K562 (cell line): ENCODE measurements at regions not wholly inside any gene's neighbourhood (a gene's known extent, or its start where the extent isn't known, plus 50 kb on each side); places are given as distances from the start of the nearest gene placed in this dataset.
A peak's percentile ranks its signal among the peaks of the same experiment; 100 is the strongest.

ENCODE experiments used
- ATAC-seq: fragments of 200-7000 bp; cut with Tn5 transposase; 3 replicates; pipeline ENCODE4 v1.9.1; 2020; ENCODE audit warnings: moderate library complexity
- BruUV-seq: library from RNA; stranded (reverse); fragments of 400-500 nt; replicated peaks from 2 replicates; lab custom pipeline; 2021; lab: Mats Ljungman, UMichigan
- CTCF ChIA-PET: fragments of 300-600 bp; formaldehyde crosslinking; extraction: SDS; loops from one replicate; lab custom pipeline; 2021; ENCODE audit warnings: low intra/inter-chr PET ratio; lab: Yijun Ruan, JAX
- POLR2A ChIA-PET: fragments of 300-600, 350-650 bp; sonication (Branson Sonifier 250); formaldehyde crosslinking; extraction: SDS; loops from one replicate; lab custom pipeline; 2021; ENCODE audit warnings: antibody characterized with exemption, inconsistent platforms; lab: Yijun Ruan, JAX
- DNase-seq, 4 experiments: peaks; one replicate each; pipeline versions ENCODE4 v3.0.0 to v3.0.0-alpha.2; 2011 to 2018; ENCODE audit warnings: low spot score in 3 of 4, mixed read lengths in 3 of 4; ENCODE audit errors: extremely low read depth in 1 of 4
- FAIRE-seq: peaks from 2 replicates; lab custom pipeline; 2011; peaks lifted over from hg19 to GRCh38; lab: Jason Lieb, UNC
- H2AFZ ChIP-seq: 2 replicates; pipeline ENCODE4 v1.6.0; 2011; ENCODE audit warnings: low read depth, low read length, control low read depth, inconsistent platforms
- H3K27ac ChIP-seq: fragments of 200-600 bp; 3 replicates; pipeline ENCODE4 v1.8.0; 2011; ENCODE audit warnings: low read depth, mild to moderate bottlenecking, control low read depth, inconsistent platforms, low read length, moderate library complexity, mixed read lengths; ENCODE audit errors: extremely low read depth
- H3K27me3 ChIP-seq, 2 experiments: fragments of 300-600 bp in 1 of 2; 2 replicates in 1 of 2; 3 replicates in 1 of 2; pipeline versions ENCODE4 v1.6.0 to v1.8.0; 2011; ENCODE audit warnings: inconsistent platforms in 2 of 2, low read length in 2 of 2, mild to moderate bottlenecking in 1 of 2, mixed read lengths in 1 of 2, moderate library complexity in 1 of 2; ENCODE audit not compliant: control insufficient read depth in 2 of 2, insufficient read depth in 2 of 2
- H3K36me3 ChIP-seq: fragments of 300-600 bp; 3 replicates; pipeline ENCODE4 v1.8.0; 2011; ENCODE audit warnings: mild to moderate bottlenecking, low read length, inconsistent platforms; ENCODE audit not compliant: control insufficient read depth, insufficient read depth
- H3K4me1 ChIP-seq, 2 experiments: fragments of 200-600 bp in 1 of 2; replicated peaks in 1 of 2; 2 replicates in 1 of 2; 3 replicates in 1 of 2; pipeline versions ENCODE4 v1.5.1 to v1.8.0; 2011; ENCODE audit warnings: inconsistent platforms in 2 of 2, low read length in 2 of 2, mild to moderate bottlenecking in 1 of 2, mixed read lengths in 1 of 2, moderate library complexity in 1 of 2; ENCODE audit not compliant: control insufficient read depth in 2 of 2, insufficient read depth in 2 of 2
- H3K4me2 ChIP-seq: 2 replicates; pipeline ENCODE4 v1.6.1; 2011; ENCODE audit warnings: low read length, control low read depth, inconsistent platforms, mixed read lengths; ENCODE audit not compliant: insufficient read depth
- H3K4me3 ChIP-seq: fragments of 200-600 bp; sonication (generic), shearing (Covaris generic); 2 replicates; pipeline ENCODE4 v1.5.1; 2016; ENCODE audit warnings: control low read depth, inconsistent platforms
- H3K79me2 ChIP-seq: fragments of 200-600 bp; 3 replicates; pipeline ENCODE4 v1.8.0; 2011; ENCODE audit warnings: low read length, inconsistent platforms; ENCODE audit not compliant: control insufficient read depth, insufficient read depth
- H3K9ac ChIP-seq, 2 experiments: 2 replicates each; pipeline versions ENCODE4 v1.6.0 to v1.6.1; 2011; ENCODE audit warnings: low read depth in 2 of 2, low read length in 2 of 2, control low read depth in 1 of 2, inconsistent platforms in 1 of 2, mild to moderate bottlenecking in 1 of 2, mixed read lengths in 1 of 2; ENCODE audit not compliant: insufficient read depth in 1 of 2
- H3K9me1 ChIP-seq: one replicate; pipeline ENCODE4 v1.6.0; 2011; ENCODE audit warnings: inconsistent platforms, mild to moderate bottlenecking, low read length, moderate library complexity; ENCODE audit not compliant: control insufficient read depth, insufficient read depth
- H3K9me3 ChIP-seq: replicated peaks from 2 replicates; pipeline ENCODE4 v1.5.1; 2011; ENCODE audit warnings: low read depth, low read length, inconsistent platforms; ENCODE audit not compliant: control insufficient read depth, insufficient read depth
- H4K20me1 ChIP-seq: replicated peaks from 2 replicates; pipeline ENCODE4 v1.6.1; 2011; ENCODE audit warnings: low read length, inconsistent platforms, mixed read lengths; ENCODE audit not compliant: control insufficient read depth, insufficient read depth
- EHMT2 ChIP-seq: fragments of 450-650 bp; IDR thresholded peaks from 2 replicates; pipeline ENCODE4 v1.6.1; 2018; ENCODE audit warnings: antibody characterized with exemption
- MYBL2 ChIP-seq, 2 experiments: fragments of 450-650 bp in 1 of 2; sonication (generic) in 1 of 2; formaldehyde crosslinking in 1 of 2; IDR thresholded peaks; 2 replicates each; pipeline versions ENCODE4 v1.6.1 to v1.8.1; 2017 to 2022; ENCODE audit warnings: borderline replicate concordance in 1 of 2, inconsistent platforms in 1 of 2, low read depth in 1 of 2, mild to moderate bottlenecking in 1 of 2, missing genetic modification reagents in 1 of 2, moderate library complexity in 1 of 2
- XRCC3 ChIP-seq: fragments of 450-650 bp; IDR thresholded peaks from 2 replicates; pipeline ENCODE4 v1.6.1; 2017; ENCODE audit warnings: mild to moderate bottlenecking, moderate library complexity
- YY1 ChIP-seq, 3 experiments: IDR thresholded peaks; 2 replicates each; pipeline ENCODE4 v1.6.1; 2011; ENCODE audit warnings: low read length in 2 of 3, mild to moderate bottlenecking in 2 of 3, moderate library complexity in 2 of 3, borderline replicate concordance in 1 of 3, control low read depth in 1 of 3, low read depth in 1 of 3; ENCODE audit not compliant: insufficient read depth in 3 of 3, insufficient replicate concordance in 2 of 3, control insufficient read depth in 1 of 3, insufficient read length in 1 of 3; ENCODE audit errors: extremely low read depth in 1 of 3
- WGBS: fragments of 100-300 bp; shearing (Covaris generic); methylation state at CpG from one replicate; pipeline ENCODE4 v1.1.6; 2016; ENCODE audit warnings: low coverage, mixed read lengths; ENCODE audit not compliant: insufficient coverage; ENCODE audit errors: missing lambda C conversion rate; 5-methylcytosine and 5-hydroxymethylcytosine counted together
- in situ Hi-C: fragments of 300-500 bp; cut with MboI; formaldehyde crosslinking; loops from 4 replicates; pipeline ENCODE4 v1.15.0; 2018; ENCODE audit warnings: inconsistent platforms, mixed read lengths
- intact Hi-C: fragments of 100-400 bp; cut with micrococcal nuclease; formaldehyde crosslinking; loops from 2 replicates; pipeline ENCODE4 v1.14.2; 2022

GRCh38 chr17:72422204-72422504 lies 301.3 kb downstream of the SOX9 start:
- Histone ChIP-seq H3K27ac (no peak overlapping the region), H3K4me1 (no peaks in the 10 kb centered on the region), H3K9ac (no peak overlapping the region), H3K9me3 (no peaks in the 10 kb centered on the region), H3K4me2 (no peak overlapping the region), H2AFZ (no peak overlapping the region), H3K36me3 (no peaks in the 10 kb centered on the region), H3K27me3 (peaks cover 0 to 10% of the 10 kb centered on the region in 2 experiments; a peak in 1 of 5 replicates), H3K79me2 (no peaks in the 10 kb centered on the region), H3K9me1 (no peaks in the 10 kb centered on the region), H3K4me3 (no peak overlapping the region), H4K20me1 (no peaks in the 10 kb centered on the region)
- no TSS peak for BruUV-seq
- no peak for TF ChIP-seq XRCC3
- TF ChIP-seq EHMT2, result no peak
- no CpG with 5 or more reads among the region's 1 CpG for WGBS
- POLR2A ChIA-PET, result interaction anchor here (1.1 kb wide), 1 partner anchor 12 kb away, joined by 3 read pairs; no protein-coding TSS in a partner anchor
- no peak for ATAC-seq
- intact Hi-C loops (no loop called here), in situ Hi-C loops (no loop called here)
- no peak for DNase-seq
- CTCF ChIA-PET, result no interaction called here
- FAIRE-seq, result no peak

- ATAC-seq, result no peak; the same call in 2 of the 3 replicates
Measured at GRCh38 chr17:72422505-72423285, 301.9 kb downstream of the SOX9 start.

More at GRCh38 chr17:72422505-72423285, 301.9 kb downstream of the SOX9 start:
- Histone ChIP-seq H3K27ac (no peak overlapping the region), H3K9ac (no peak overlapping the region; a peak in 1 of 4 replicates), H4K20me1 (no peaks in the 10 kb centered on the region), H3K4me1 (no peaks in the 10 kb centered on the region), H3K79me2 (no peaks in the 10 kb centered on the region), H3K9me1 (no peaks in the 10 kb centered on the region), H3K36me3 (no peaks in the 10 kb centered on the region), H3K27me3 (peaks cover 0 to 10% of the 10 kb centered on the region in 2 experiments; a peak in 1 of 5 replicates), H3K4me2 (no peak overlapping the region), H3K9me3 (no peaks in the 10 kb centered on the region), H2AFZ (no peak overlapping the region), H3K4me3 (no peak overlapping the region)
- no peak for FAIRE-seq
- in situ Hi-C loops (no loop called here), intact Hi-C loops (no loop called here)
- TF ChIP-seq MYBL2 (IDR thresholded peaks at IDR 0.05; ENCODE audit: low read depth) (no peak), MYBL2 (CRISPR knock-in tag; IDR thresholded peaks at IDR 0.05; ENCODE audit: borderline replicate concordance) (no peak), YY1 (IDR thresholded peaks at IDR 0.05; ENCODE audit: borderline replicate concordance in 1 of 3, control insufficient read depth in 1 of 3, extremely low read depth in 1 of 3, insufficient read depth in 3 of 3, insufficient read length in 1 of 3, insufficient replicate concordance in 2 of 3, low read depth in 1 of 3, low read length in 2 of 3) (peak in 1 of 3 experiments; percentile 7)
- CTCF ChIA-PET, result no interaction called here
- POLR2A ChIA-PET, result interaction anchor here (1.1 kb wide), 1 partner anchor 12 kb away, joined by 3 read pairs; no protein-coding TSS in a partner anchor
- WGBS, result 1% methylated on average over 21 of the region's 21 CpGs
- BruUV-seq, result no TSS peak
- peak in 1 of 4 experiments; percentile 15 for DNase-seq
